22Rv1 (cell line): ENCODE measurements at regions not wholly inside any gene's neighbourhood (a gene's known extent, or its start where the extent isn't known, plus 50 kb on each side); places are given as distances from the start of the nearest gene placed in this dataset.

Experiments
- ZFX ChIP-seq: fragments of 450-650 bp; IDR thresholded peaks from 2 replicates; pipeline ENCODE4 v1.6.1; 2017; ENCODE audit warnings: antibody characterized with exemption, borderline replicate concordance
- TF ChIP-seq, protein P1 (sequence below): fragments of 450-650 bp; IDR thresholded peaks from 2 replicates; pipeline ENCODE4 v1.5.1; 2017; ENCODE audit warnings: mild to moderate bottlenecking

DNA sequence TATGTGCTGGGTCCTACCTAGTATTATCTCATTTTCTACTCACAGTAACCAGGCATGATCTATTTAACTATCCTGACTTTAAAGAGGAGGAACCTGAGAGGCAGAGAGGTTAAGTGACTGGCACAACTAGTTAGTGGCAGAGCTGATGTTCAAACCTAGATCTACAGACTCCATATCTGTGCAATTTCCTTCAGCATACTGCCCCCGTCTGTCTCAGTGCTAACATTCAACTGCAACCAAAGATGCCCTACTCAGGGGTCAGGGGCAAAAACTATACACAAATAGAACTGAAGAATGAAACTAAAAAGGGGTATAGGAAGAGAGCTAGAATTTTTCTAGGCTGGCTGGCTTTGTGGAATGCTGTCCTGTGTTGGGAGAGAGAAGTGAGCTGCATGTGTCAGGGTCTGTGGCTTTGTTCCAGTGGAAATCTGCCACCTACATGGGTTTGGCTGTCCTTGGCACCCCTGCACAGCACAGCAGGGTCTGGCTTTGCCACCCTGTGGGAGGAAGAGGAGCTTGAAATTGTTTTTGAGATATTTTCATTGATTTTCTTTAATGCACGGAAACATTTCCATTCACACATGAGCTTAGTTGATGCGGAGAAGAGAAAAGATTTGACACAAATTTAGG lies 368.5 kb downstream of the RPS6KC1 start:
- TF ChIP-seq, protein P1, sequence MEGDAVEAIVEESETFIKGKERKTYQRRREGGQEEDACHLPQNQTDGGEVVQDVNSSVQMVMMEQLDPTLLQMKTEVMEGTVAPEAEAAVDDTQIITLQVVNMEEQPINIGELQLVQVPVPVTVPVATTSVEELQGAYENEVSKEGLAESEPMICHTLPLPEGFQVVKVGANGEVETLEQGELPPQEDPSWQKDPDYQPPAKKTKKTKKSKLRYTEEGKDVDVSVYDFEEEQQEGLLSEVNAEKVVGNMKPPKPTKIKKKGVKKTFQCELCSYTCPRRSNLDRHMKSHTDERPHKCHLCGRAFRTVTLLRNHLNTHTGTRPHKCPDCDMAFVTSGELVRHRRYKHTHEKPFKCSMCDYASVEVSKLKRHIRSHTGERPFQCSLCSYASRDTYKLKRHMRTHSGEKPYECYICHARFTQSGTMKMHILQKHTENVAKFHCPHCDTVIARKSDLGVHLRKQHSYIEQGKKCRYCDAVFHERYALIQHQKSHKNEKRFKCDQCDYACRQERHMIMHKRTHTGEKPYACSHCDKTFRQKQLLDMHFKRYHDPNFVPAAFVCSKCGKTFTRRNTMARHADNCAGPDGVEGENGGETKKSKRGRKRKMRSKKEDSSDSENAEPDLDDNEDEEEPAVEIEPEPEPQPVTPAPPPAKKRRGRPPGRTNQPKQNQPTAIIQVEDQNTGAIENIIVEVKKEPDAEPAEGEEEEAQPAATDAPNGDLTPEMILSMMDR, result no peak
- no peak for TF ChIP-seq ZFX
